HFF-Myc (cell line): ENCODE measurements at regions not wholly inside any gene's neighbourhood (a gene's known extent, or its start where the extent isn't known, plus 50 kb on each side); places are given as distances from the start of the nearest gene placed in this dataset.

Experiments used
- DNase-seq: peaks from one replicate; pipeline ENCODE4 v3.0.0-alpha.2; 2011; ENCODE audit warnings: low read depth; ENCODE audit errors: extremely low read depth
- H3K4me3 ChIP-seq: replicated peaks from 2 replicates; pipeline ENCODE4 v1.5.1; 2011; ENCODE audit warnings: low read depth, mild to moderate bottlenecking, control low read depth, low read length
- CTCF ChIP-seq: IDR thresholded peaks from 2 replicates; pipeline ENCODE4 v1.5.1; 2012; ENCODE audit warnings: mild to moderate bottlenecking, low read depth, low read length, control low read depth; ENCODE audit errors: missing control alignments

- H3K4me3 ChIP-seq: no peak overlapping the region
- no peak for DNase-seq
- TF ChIP-seq CTCF: no peak
These were observed 102.9 kb upstream of the OR5AK2 start for GRCh38 chr11:56885854-56886253.

DNA sequence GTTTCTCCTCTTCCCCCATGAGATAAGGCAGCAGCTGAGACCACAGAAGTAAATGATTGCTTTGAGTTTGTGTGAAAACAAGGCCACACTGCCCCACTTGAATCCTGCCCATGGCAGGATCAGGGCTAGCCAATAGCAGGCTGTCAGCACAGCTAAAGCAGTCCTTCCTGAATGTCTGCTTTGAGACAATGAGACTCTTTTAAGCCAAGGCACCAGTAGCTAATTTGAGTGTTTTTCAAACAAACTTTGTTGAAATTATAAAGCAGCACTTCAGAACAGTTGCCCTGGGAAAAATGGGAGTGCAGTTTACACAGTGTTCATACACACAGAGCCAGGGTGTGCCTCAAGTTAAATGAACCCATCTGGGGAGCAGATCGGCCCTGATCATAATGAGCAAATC lies 103.5 kb upstream of the OR5AK2 start:
- no peak for DNase-seq
- no peak overlapping the region for H3K4me3 ChIP-seq
- TF ChIP-seq CTCF: no peak

- no peak for DNase-seq
- TF ChIP-seq CTCF: no peak
- no peak overlapping the region for H3K4me3 ChIP-seq
These were observed 105.2 kb upstream of the OR5AK2 start for GRCh38 chr11:56883371-56883987.

GRCh38 chr11:56876621-56877275 lies 112.0 kb upstream of the OR5AK2 start:
- no peak for TF ChIP-seq CTCF
- no peak overlapping the region for H3K4me3 ChIP-seq

GRCh38 chr11:56855217-56855616 lies 106.7 kb upstream of the OR9G4 start:
- DNase-seq: no peak
- no peak overlapping the region for H3K4me3 ChIP-seq
- TF ChIP-seq CTCF: no peak

More at GRCh38 chr11:56876621-56877275, 112.0 kb upstream of the OR5AK2 start:
- DNase-seq: no peak

DNA sequence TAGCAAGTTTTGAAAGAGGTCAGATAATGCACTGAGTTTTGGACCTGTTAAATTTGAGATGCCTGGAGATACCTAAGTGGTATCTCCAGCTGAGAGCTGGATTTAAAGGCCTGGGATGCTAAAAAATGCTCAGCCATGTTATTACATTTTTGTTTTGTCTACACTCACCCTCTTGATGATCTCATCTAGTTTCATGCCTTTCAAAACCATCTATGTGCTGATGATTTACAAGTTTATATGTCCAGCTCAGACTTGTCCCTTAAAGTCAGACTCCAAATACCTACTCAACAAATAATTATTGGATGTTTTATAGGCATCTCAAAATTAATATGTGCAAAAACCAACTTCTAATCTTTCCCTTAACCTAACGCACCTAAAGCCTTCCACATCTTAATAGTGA lies 103.6 kb upstream of the OR9G4 start:
- no peak for DNase-seq
- TF ChIP-seq CTCF: no peak
- no peak overlapping the region for H3K4me3 ChIP-seq
